ENCODE measurements at regions not wholly inside any gene's neighbourhood (a gene's known extent, or its start where the extent isn't known, plus 50 kb on each side); places are given as distances from the start of the nearest gene placed in this dataset.
"Not testable (repeated sequence)": the region's sequence is repeated elsewhere in the genome, so short reads cannot be mapped to it uniquely, and the experiment has no call there.

- H3K4me3 ChIP-seq; H3K9ac ChIP-seq (ENCODE audit: insufficient read depth in 1 of 2, low read depth in 2 of 2, low read length in 2 of 2); FAIRE-seq; H3K27me3 ChIP-seq (ENCODE audit: control insufficient read depth in 2 of 2, insufficient read depth in 2 of 2, low read length in 2 of 2); H3K9me3 ChIP-seq (replicated peaks; ENCODE audit: control insufficient read depth, insufficient read depth, low read depth, low read length); ATAC-seq; H3K36me3 ChIP-seq (ENCODE audit: control insufficient read depth, insufficient read depth, low read length); H3K4me1 ChIP-seq (replicated peaks in 1 of 2; ENCODE audit: control insufficient read depth in 2 of 2, insufficient read depth in 2 of 2, low read length in 2 of 2); DNase-seq (ENCODE audit: extremely low read depth in 1 of 4, low spot score in 3 of 4); H3K27ac ChIP-seq (ENCODE audit: extremely low read depth, low read depth, low read length); BruUV-seq (replicated peaks); H4K20me1 ChIP-seq (replicated peaks; ENCODE audit: control insufficient read depth, insufficient read depth, low read length); H3K9me1 ChIP-seq (ENCODE audit: control insufficient read depth, insufficient read depth, low read length); H3K79me2 ChIP-seq (ENCODE audit: control insufficient read depth, insufficient read depth, low read length); H2AFZ ChIP-seq (ENCODE audit: low read depth, low read length); POLR2A ChIA-PET; H3K4me2 ChIP-seq (ENCODE audit: insufficient read depth, low read length): not testable (repeated sequence)
- in situ Hi-C loops (cut with MboI) (loop anchor here (25.0 kb wide), 1 partner anchor 683 kb away; the partner anchor contains the start of gene DDX1), intact Hi-C loops (cut with micrococcal nuclease) (loop anchor here (5.0 kb wide), 1 partner anchor 683 kb away; no protein-coding TSS in a partner anchor)
- CTCF ChIA-PET (ENCODE audit: low intra/inter-chr PET ratio) = interaction anchor here (1.2 kb wide), 1 partner anchor 41 kb away, joined by 3 read pairs; no protein-coding TSS in a partner anchor
- 36% methylated on average over 7 of the region's 7 CpGs for WGBS (ENCODE audit: insufficient coverage, low coverage, missing lambda C conversion rate)
- 0 out of 2 replicates have a peak, but pooled peaks have one; percentile 27 for TF ChIP-seq FOSL1 (tag; conservative IDR thresholded peaks at IDR 0.05)
- TF ChIP-seq TFAP4 (CRISPR knock-in tag; IDR thresholded peaks at IDR 0.05; ENCODE audit: borderline replicate concordance) = peak; percentile 62
- TF ChIP-seq TAF9B (IDR thresholded peaks at IDR 0.05; ENCODE audit: partially characterized antibody) = peak; percentile 63
These were observed 271.9 kb downstream of the LRATD1 start for GRCh38 chr2:14904378-14904777.

- no peaks in the 10 kb centered on the region for H3K4me1 ChIP-seq (replicated peaks in 1 of 2; ENCODE audit: control insufficient read depth in 2 of 2, insufficient read depth in 2 of 2, low read length in 2 of 2)
- no peaks in the 10 kb centered on the region for H3K9me1 ChIP-seq (ENCODE audit: control insufficient read depth, insufficient read depth, low read length)
- H3K4me3 ChIP-seq = no peak overlapping the region
- DNase-seq (ENCODE audit: extremely low read depth in 1 of 4, low spot score in 3 of 4) (no peak), FAIRE-seq (no peak), ATAC-seq (no peak)
- ChIA-PET POLR2A (no interaction called here), CTCF (ENCODE audit: low intra/inter-chr PET ratio) (no interaction called here)
- H3K27me3 ChIP-seq (ENCODE audit: control insufficient read depth in 2 of 2, insufficient read depth in 2 of 2, low read length in 2 of 2) = no peaks in the 10 kb centered on the region
- no peaks in the 10 kb centered on the region for H4K20me1 ChIP-seq (replicated peaks; ENCODE audit: control insufficient read depth, insufficient read depth, low read length)
- intact Hi-C loops (cut with micrococcal nuclease) = no loop called here
- H3K27ac ChIP-seq (ENCODE audit: extremely low read depth, low read depth, low read length) = no peak overlapping the region
- no peaks in the 10 kb centered on the region for H3K79me2 ChIP-seq (ENCODE audit: control insufficient read depth, insufficient read depth, low read length)
- WGBS (ENCODE audit: insufficient coverage, low coverage, missing lambda C conversion rate) = 1% methylated on average over 5 of the region's 5 CpGs
- H3K4me2 ChIP-seq (ENCODE audit: insufficient read depth, low read length) = no peak overlapping the region
- in situ Hi-C loops (cut with MboI) = loop anchor here (25.0 kb wide), 1 partner anchor 682 kb away; the partner anchor contains the start of gene DDX1
- H2AFZ ChIP-seq (ENCODE audit: low read depth, low read length) = no peak overlapping the region
- no TSS peak for BruUV-seq (replicated peaks)
- no peaks in the 10 kb centered on the region for H3K9me3 ChIP-seq (replicated peaks; ENCODE audit: control insufficient read depth, insufficient read depth, low read depth, low read length)
- TF ChIP-seq GABPA (tag; conservative IDR thresholded peaks at IDR 0.05; ENCODE audit: low read depth) = no peak
- no peak for TF ChIP-seq JUN (IDR thresholded peaks at IDR 0.05; ENCODE audit: borderline replicate concordance, low read depth, low read length)
- no peak for TF ChIP-seq JUN (CRISPR knock-in tag; IDR thresholded peaks at IDR 0.05; ENCODE audit: borderline replicate concordance)
- TF ChIP-seq KDM5B (IDR thresholded peaks at IDR 0.05; ENCODE audit: insufficient replicate concordance, low read depth, low read length) = no peak
- TF ChIP-seq HOMEZ (CRISPR knock-in tag; IDR thresholded peaks at IDR 0.05) = no peak
- no peak for TF ChIP-seq ARHGAP35 (IDR thresholded peaks at IDR 0.05; ENCODE audit: partially characterized antibody)
- no peak overlapping the region for H3K9ac ChIP-seq (ENCODE audit: insufficient read depth in 1 of 2, low read depth in 2 of 2, low read length in 2 of 2)
- H3K36me3 ChIP-seq (ENCODE audit: control insufficient read depth, insufficient read depth, low read length) = no peaks in the 10 kb centered on the region
These were observed 273.1 kb downstream of the LRATD1 start for GRCh38 chr2:14905571-14905970.

All from K562 (cell line).